Glutamatergic neuron (in vitro differentiated cells): ENCODE measurements at regions not wholly inside any gene's neighbourhood (a gene's known extent, or its start where the extent isn't known, plus 50 kb on each side); places are given as distances from the start of the nearest gene placed in this dataset.
A peak's percentile ranks its signal among the peaks of the same experiment; 100 is the strongest.
"Not testable (repeated sequence)": the region's sequence is repeated elsewhere in the genome, so short reads cannot be mapped to it uniquely, and the experiment has no call there.

Experiments
- DNase-seq: peaks from one replicate; pipeline ENCODE4 v3.0.0; 2022
- H3K27ac Mint-ChIP-seq: one replicate; pipeline ENCODE4 v1.8.0; 2020; ENCODE audit warnings: mild to moderate bottlenecking, mixed read lengths, inconsistent platforms; ENCODE audit not compliant: unreplicated experiment
- H3K27me3 Mint-ChIP-seq: one replicate; pipeline ENCODE4 v1.8.0; 2020; ENCODE audit warnings: mild to moderate bottlenecking, moderate library complexity, mixed read lengths, inconsistent platforms; ENCODE audit not compliant: unreplicated experiment
- H3K36me3 Mint-ChIP-seq: one replicate; pipeline ENCODE4 v1.8.0; 2020; ENCODE audit warnings: mild to moderate bottlenecking, mixed read lengths, inconsistent platforms; ENCODE audit not compliant: unreplicated experiment
- H3K4me1 Mint-ChIP-seq: one replicate; pipeline ENCODE4 v1.8.0; 2020; ENCODE audit warnings: mild to moderate bottlenecking, low read depth, mixed read lengths, inconsistent platforms; ENCODE audit not compliant: unreplicated experiment
- H3K4me3 Mint-ChIP-seq: one replicate; pipeline ENCODE4 v1.8.0; 2020; ENCODE audit warnings: mild to moderate bottlenecking, mixed read lengths, inconsistent platforms; ENCODE audit not compliant: unreplicated experiment
- H3K9me3 Mint-ChIP-seq: one replicate; pipeline ENCODE4 v1.8.0; 2020; ENCODE audit warnings: mild to moderate bottlenecking, moderate library complexity, mixed read lengths, inconsistent platforms; ENCODE audit not compliant: unreplicated experiment
- TF ChIP-seq, protein P1 (sequence below): fragments of 200-600 bp; sonication (generic); IDR thresholded peaks from one replicate; pipeline ENCODE4 v1.5.0; 2021; ENCODE audit not compliant: partially characterized antibody, unreplicated experiment

DNA sequence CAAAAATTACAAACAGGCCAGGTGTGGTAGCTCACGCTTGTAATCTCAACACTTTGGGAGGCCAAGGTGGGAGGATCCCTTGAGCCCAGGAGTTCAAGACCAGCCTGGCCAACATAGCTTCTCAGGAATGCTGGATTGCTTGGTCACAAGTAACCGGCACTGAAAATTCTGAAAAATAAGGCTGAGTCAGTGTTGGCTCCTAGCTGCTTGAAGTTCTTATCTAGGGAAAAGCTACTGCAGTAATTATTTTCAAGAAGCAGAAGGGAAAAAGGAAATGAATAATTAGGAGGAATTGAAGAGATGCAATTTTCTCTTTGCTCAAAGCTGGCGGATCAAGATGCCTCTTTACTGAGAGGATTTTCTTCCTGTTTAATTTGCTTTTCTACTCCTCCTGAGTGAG is 75.0 kb upstream of the GTF3A start:
- TF ChIP-seq, protein P1, sequence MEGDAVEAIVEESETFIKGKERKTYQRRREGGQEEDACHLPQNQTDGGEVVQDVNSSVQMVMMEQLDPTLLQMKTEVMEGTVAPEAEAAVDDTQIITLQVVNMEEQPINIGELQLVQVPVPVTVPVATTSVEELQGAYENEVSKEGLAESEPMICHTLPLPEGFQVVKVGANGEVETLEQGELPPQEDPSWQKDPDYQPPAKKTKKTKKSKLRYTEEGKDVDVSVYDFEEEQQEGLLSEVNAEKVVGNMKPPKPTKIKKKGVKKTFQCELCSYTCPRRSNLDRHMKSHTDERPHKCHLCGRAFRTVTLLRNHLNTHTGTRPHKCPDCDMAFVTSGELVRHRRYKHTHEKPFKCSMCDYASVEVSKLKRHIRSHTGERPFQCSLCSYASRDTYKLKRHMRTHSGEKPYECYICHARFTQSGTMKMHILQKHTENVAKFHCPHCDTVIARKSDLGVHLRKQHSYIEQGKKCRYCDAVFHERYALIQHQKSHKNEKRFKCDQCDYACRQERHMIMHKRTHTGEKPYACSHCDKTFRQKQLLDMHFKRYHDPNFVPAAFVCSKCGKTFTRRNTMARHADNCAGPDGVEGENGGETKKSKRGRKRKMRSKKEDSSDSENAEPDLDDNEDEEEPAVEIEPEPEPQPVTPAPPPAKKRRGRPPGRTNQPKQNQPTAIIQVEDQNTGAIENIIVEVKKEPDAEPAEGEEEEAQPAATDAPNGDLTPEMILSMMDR: no peak
- peaks cover 13% of the 10 kb centered on the region for H3K27me3 Mint-ChIP-seq
- no peak overlapping the region for H3K27ac Mint-ChIP-seq
- DNase-seq: no peak
- H3K4me1 Mint-ChIP-seq: peaks cover 1% of the 10 kb centered on the region
- peaks cover 2% of the 10 kb centered on the region for H3K9me3 Mint-ChIP-seq
- no peaks in the 10 kb centered on the region for H3K36me3 Mint-ChIP-seq
- no peak overlapping the region for H3K4me3 Mint-ChIP-seq

DNA sequence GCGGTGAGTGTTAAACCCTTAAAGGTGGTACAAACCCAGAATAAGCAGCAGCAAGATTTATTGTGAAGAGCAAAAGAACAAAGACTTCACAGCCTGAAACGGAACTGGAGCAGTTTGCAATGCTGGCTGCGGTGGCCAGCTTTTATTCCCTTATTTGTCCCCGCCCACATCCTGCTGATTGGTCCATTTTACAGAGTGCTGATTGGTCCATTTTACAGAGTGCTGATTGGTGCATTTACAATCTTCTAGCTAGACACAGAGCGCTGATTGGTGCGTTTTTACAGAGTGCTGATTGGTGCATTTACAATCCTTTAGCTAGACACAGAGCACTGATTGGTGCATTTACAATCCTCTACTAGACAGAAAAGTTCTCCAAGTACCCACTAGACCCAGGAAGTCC is 73.6 kb upstream of the GTF3A start:
- not testable (repeated sequence) for H3K4me1 Mint-ChIP-seq, H3K27ac Mint-ChIP-seq, H3K9me3 Mint-ChIP-seq, H3K4me3 Mint-ChIP-seq, DNase-seq, H3K27me3 Mint-ChIP-seq, H3K36me3 Mint-ChIP-seq

DNA sequence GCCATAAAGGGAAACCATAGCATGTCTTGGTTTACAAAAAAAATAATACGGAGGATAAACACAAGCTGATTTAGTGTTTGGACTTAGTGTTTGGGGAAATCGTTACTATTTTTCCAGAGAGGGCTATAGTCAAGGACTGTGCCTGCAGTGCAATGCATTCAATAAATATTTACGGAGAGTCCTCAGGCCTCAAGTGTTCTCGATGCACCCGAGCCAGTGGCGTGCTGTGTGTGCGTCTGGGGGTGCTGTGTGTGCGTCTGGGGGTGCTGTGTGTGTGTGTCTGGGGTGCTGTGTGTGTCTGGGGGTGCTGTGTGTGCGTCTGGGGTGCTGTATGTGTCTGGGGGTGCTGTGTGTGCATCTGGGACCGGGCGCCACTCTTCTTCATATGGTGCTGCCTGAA is 71.7 kb upstream of the GTF3A start:
- H3K27me3 Mint-ChIP-seq: peaks cover 5% of the 10 kb centered on the region
- TF ChIP-seq, protein P1: no peak
- no peak for DNase-seq
- peaks cover 7% of the 10 kb centered on the region for H3K4me1 Mint-ChIP-seq
- no peak overlapping the region for H3K27ac Mint-ChIP-seq
- no peaks in the 10 kb centered on the region for H3K9me3 Mint-ChIP-seq
- H3K4me3 Mint-ChIP-seq: no peak overlapping the region
- H3K36me3 Mint-ChIP-seq: no peaks in the 10 kb centered on the region

DNA sequence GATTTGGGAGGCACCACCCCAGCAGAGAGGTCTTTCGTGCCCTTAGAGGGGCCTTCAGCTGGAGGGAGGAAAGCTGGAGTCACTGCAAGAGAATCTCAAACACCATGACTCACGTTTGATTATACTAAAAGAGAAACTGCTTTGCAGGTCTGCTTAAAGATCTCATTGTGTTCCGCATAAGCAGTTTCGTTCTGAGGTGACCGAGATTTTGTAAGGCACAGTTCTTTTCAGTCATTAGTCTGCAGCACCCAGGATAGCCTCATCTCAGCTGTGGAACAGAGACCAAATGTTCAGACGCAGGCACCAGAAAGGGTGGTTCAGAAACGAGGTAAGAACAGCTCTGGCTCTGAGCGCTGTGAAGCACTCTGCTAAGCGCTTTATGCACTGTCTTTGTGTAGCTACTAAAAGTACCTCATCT is 71.2 kb upstream of the GTF3A start:
- Mint-ChIP-seq H3K9me3 (no peaks in the 10 kb centered on the region), H3K36me3 (no peaks in the 10 kb centered on the region), H3K4me3 (no peak overlapping the region), H3K27me3 (peaks cover 2% of the 10 kb centered on the region), H3K4me1 (peaks cover 7% of the 10 kb centered on the region), H3K27ac (no peak overlapping the region)
- TF ChIP-seq, protein P1: no peak
- DNase-seq: no peak

DNA sequence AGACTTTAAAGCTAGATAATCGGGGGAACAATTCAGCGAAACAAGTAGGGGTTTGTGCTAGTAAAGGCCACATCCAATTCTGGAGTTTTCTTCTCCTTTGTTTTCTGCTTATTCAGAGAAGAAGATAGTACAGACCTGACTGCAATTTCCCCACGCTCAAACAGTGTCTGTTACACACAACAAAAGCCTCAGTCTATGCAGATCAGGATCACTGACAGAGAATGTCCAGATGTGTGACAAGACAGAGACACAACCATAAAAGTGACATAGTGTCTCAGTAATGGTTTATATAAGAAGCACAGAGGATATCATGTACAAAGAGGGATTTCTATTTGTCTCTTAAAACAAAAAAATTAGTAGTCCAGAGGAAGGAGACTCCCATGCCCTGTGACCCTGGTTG is 70.7 kb upstream of the GTF3A start:
- TF ChIP-seq, protein P1: no peak
- Mint-ChIP-seq H3K4me1 (peaks cover 7% of the 10 kb centered on the region), H3K27ac (no peak overlapping the region), H3K36me3 (no peaks in the 10 kb centered on the region), H3K4me3 (no peak overlapping the region), H3K9me3 (no peaks in the 10 kb centered on the region), H3K27me3 (peaks cover 2% of the 10 kb centered on the region)
- no peak for DNase-seq

DNA sequence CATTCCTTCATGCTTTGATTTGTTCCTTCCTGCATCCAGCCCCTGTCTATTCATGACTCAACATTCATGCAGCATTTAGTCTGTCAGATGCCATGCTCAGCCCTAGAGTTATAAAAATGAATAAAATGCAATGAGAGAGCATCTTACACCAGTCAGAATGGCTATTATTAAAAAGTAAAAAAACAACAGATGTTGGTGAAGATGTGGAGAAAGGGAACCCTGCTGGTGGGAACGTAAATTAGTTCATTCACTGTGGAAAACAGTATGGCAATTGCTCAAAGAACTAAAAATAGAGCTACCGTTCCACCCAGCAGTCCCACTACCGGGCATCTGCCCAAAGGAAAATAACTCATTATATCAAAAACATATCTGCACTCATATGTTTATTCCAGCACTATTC is 70.0 kb upstream of the GTF3A start:
- Mint-ChIP-seq H3K4me3 (no peak overlapping the region), H3K9me3 (no peaks in the 10 kb centered on the region), H3K27ac (no peak overlapping the region), H3K27me3 (peaks cover 2% of the 10 kb centered on the region), H3K36me3 (no peaks in the 10 kb centered on the region), H3K4me1 (peaks cover 10% of the 10 kb centered on the region)
- TF ChIP-seq, protein P1: peak; percentile 15
- DNase-seq: no peak
